ENCODE measurements at regions not wholly inside any gene's neighbourhood (a gene's known extent, or its start where the extent isn't known, plus 50 kb on each side); places are given as distances from the start of the nearest gene placed in this dataset.

DNA sequence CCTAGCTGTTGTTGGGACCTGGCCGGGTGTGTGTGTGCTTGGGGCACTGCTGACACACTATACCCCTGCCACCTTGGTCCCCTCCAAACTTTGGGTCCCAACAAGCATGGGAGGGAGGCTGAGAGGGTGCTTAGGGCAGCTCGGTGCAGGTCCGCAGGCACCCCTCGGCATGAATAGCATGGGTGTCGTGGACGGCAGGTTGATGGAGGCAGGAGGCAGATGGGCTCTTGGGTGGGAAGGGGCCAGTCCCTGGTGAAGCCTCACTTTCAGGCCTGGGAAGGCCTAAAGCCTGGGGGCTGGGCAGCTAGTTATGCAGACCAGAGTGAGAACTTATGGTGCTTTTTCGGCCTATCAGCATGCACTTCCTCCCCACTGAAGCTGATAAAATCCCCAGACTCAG, 164.2 kb downstream of the CDH19 start (continued):
- TF ChIP-seq ZBTB33 (IDR thresholded peaks at IDR 0.05; ENCODE audit: extremely low read depth, insufficient replicate concordance, low read length) (no peak), SP1 (IDR thresholded peaks at IDR 0.05; ENCODE audit: low read depth) (no peak)

- H3K9me3 ChIP-seq (ENCODE audit: control insufficient read depth in 1 of 2, insufficient read depth in 1 of 2, low read depth in 1 of 2, low read length in 2 of 2), result peaks cover 6 to 9% of the 10 kb centered on the region in 2 experiments; a peak in 2 of 4 replicates
- intact Hi-C loops (cut with micrococcal nuclease), result no loop called here
- H3K27ac ChIP-seq (ENCODE audit: low read depth, low read length), result no peak overlapping the region
- no peaks in the 10 kb centered on the region for H3K27me3 ChIP-seq (ENCODE audit: insufficient read depth, low read length)
- no peaks in the 10 kb centered on the region for H3K36me3 ChIP-seq (ENCODE audit: control insufficient read depth in 1 of 2, insufficient read depth in 2 of 2, low read length in 2 of 2)
- no peak overlapping the region for H2AFZ ChIP-seq (ENCODE audit: low read depth, low read length, poor library complexity, severe bottlenecking)
- no peaks in the 10 kb centered on the region for H3K79me2 ChIP-seq (ENCODE audit: insufficient read depth, low read length)
- ChIA-PET POLR2A (no interaction called here), RAD21 (ENCODE audit: low non-redundant PET in 1 of 2, low total read pairs in 2 of 2, uncharacterized antibody in 2 of 2, unreplicated experiment in 2 of 2) (no interaction called here), CTCF (no interaction called here)
- ATAC-seq (no peak), DNase-seq (ENCODE audit: low read depth, low spot score) (no peak)
- no peak overlapping the region for H3K4me2 ChIP-seq (ENCODE audit: low read length)
- no peak overlapping the region for H3K9ac ChIP-seq (ENCODE audit: low read length)
- BruUV-seq (replicated peaks), result no TSS peak
- no peak for TF ChIP-seq ELF1 (IDR thresholded peaks at IDR 0.05; ENCODE audit: borderline replicate concordance, low read depth)
- no peak for TF ChIP-seq EGR1 (IDR thresholded peaks at IDR 0.05; ENCODE audit: low read depth)
- no peak for TF ChIP-seq SRF (IDR thresholded peaks at IDR 0.05; ENCODE audit: low read depth)
- no peak for TF ChIP-seq EZH2phosphoT487 (IDR thresholded peaks at IDR 0.05; ENCODE audit: borderline replicate concordance)
- TF ChIP-seq EZH2 (IDR thresholded peaks at IDR 0.05), result no peak
- no peak for TF ChIP-seq TCF7L2 (IDR thresholded peaks at IDR 0.05; ENCODE audit: borderline replicate concordance, extremely low read depth, insufficient read depth, insufficient read length)
- no peak for TF ChIP-seq FOSL1 (IDR thresholded peaks at IDR 0.05; ENCODE audit: low read depth)
- TF ChIP-seq RAD21 (IDR thresholded peaks at IDR 0.05; ENCODE audit: low read depth), result no peak
- TF ChIP-seq ZNF274 (IDR thresholded peaks at IDR 0.05; ENCODE audit: low read depth, low read length), result no peak
- TF ChIP-seq SIN3A (IDR thresholded peaks at IDR 0.05; ENCODE audit: low read depth), result no peak
- no peak for TF ChIP-seq SP1 (IDR thresholded peaks at IDR 0.05; ENCODE audit: low read depth)
- TF ChIP-seq CEBPB (IDR thresholded peaks at IDR 0.05; ENCODE audit: low read depth), result no peak
- no peak for TF ChIP-seq ZBTB33 (IDR thresholded peaks at IDR 0.05; ENCODE audit: extremely low read depth, insufficient replicate concordance, low read length)
- no peak for TF ChIP-seq POLR2AphosphoS5 (IDR thresholded peaks at IDR 0.05; ENCODE audit: low read depth, low read length)
- no peak for TF ChIP-seq YY1 (IDR thresholded peaks at IDR 0.05; ENCODE audit: extremely low read depth, insufficient replicate concordance, low read depth, low read length)
- TF ChIP-seq REST (IDR thresholded peaks at IDR 0.05; ENCODE audit: low read depth), result no peak
- H3K9me2 ChIP-seq (ENCODE audit: insufficient read depth), result no peaks in the 10 kb centered on the region
- no peak overlapping the region for H3K4me3 ChIP-seq (replicated peaks in 1 of 2; ENCODE audit: low read depth in 1 of 2, low read length in 2 of 2)
- H4K20me1 ChIP-seq (ENCODE audit: insufficient read depth), result no peaks in the 10 kb centered on the region
- H3K4me1 ChIP-seq (ENCODE audit: control insufficient read depth in 1 of 2, insufficient read depth in 2 of 2, low read length in 2 of 2), result no peaks in the 10 kb centered on the region
These were observed 165.0 kb downstream of the CDH19 start for GRCh38 chr18:66438711-66439536.

All from HCT116 (cell line).